Endothelial cell of umbilical vein (primary cell): ENCODE measurements at regions not wholly inside any gene's neighbourhood (a gene's known extent, or its start where the extent isn't known, plus 50 kb on each side); places are given as distances from the start of the nearest gene placed in this dataset.

ENCODE experiments used
- EZH2 ChIP-seq: IDR thresholded peaks from 2 replicates; pipeline ENCODE4 v1.6.1; 2012; ENCODE audit warnings: borderline replicate concordance, low read depth, mild to moderate bottlenecking, moderate library complexity, low read length, inconsistent platforms; ENCODE audit not compliant: severe bottlenecking
- FOS ChIP-seq: IDR thresholded peaks from 2 replicates; pipeline ENCODE4 v1.6.1; 2011; ENCODE audit warnings: mild to moderate bottlenecking, low read length, moderate library complexity, borderline replicate concordance; ENCODE audit not compliant: insufficient read depth
- MYC ChIP-seq: IDR thresholded peaks from one replicate; pipeline ENCODE4 v1.6.1; 2011; ENCODE audit warnings: mild to moderate bottlenecking, low read depth, low read length
- POLR2A ChIP-seq: IDR thresholded peaks from 2 replicates; pipeline ENCODE4 v1.6.1; 2012; ENCODE audit warnings: low read depth, mild to moderate bottlenecking, control low read depth, low read length
- POLR2AphosphoS5 ChIP-seq: IDR thresholded peaks from 2 replicates; pipeline ENCODE4 v1.6.1; 2012; ENCODE audit warnings: low read depth, mild to moderate bottlenecking, control low read depth, low read length, moderate library complexity; ENCODE audit not compliant: insufficient read depth
- TF ChIP-seq, protein P1 (sequence below), 2 donors: IDR thresholded peaks; 1 replicate in 1 of 2; 2 replicates in 1 of 2; pipeline ENCODE4 v1.5.1; 2011; ENCODE audit warnings: low read length in 2 of 2, mild to moderate bottlenecking in 2 of 2, moderate library complexity in 2 of 2, control low read depth in 1 of 2, inconsistent platforms in 1 of 2, low read depth in 1 of 2; ENCODE audit not compliant: insufficient read depth in 1 of 2; ENCODE audit errors: extremely low read depth in 1 of 2

DNA sequence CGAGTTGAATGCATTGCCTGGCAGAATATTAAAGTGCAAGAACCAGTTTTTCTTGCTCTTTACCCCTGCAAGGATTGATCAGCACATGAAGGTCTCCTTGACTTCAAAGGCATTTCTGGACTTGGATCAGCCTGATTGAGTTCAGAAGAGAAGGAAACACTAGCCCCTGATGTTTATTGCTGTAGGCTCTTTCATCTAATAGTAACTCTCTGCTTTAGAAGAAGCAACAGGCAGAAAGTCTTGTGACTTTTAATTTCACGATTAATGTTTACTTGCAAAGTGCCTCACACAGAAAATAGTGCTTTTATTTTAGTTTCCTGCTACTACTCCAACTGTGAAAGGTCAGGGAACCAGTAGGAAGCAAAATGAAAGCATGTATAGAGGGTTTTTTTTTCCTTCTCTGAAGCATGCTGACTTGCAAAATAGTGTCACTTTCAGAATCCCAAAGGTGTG is 69.1 kb downstream of the PCDH7 start:
- TF ChIP-seq POLR2A (no peak), POLR2AphosphoS5 (no peak), EZH2 (no peak), MYC (no peak), FOS (no peak)
- TF ChIP-seq, protein P1, sequence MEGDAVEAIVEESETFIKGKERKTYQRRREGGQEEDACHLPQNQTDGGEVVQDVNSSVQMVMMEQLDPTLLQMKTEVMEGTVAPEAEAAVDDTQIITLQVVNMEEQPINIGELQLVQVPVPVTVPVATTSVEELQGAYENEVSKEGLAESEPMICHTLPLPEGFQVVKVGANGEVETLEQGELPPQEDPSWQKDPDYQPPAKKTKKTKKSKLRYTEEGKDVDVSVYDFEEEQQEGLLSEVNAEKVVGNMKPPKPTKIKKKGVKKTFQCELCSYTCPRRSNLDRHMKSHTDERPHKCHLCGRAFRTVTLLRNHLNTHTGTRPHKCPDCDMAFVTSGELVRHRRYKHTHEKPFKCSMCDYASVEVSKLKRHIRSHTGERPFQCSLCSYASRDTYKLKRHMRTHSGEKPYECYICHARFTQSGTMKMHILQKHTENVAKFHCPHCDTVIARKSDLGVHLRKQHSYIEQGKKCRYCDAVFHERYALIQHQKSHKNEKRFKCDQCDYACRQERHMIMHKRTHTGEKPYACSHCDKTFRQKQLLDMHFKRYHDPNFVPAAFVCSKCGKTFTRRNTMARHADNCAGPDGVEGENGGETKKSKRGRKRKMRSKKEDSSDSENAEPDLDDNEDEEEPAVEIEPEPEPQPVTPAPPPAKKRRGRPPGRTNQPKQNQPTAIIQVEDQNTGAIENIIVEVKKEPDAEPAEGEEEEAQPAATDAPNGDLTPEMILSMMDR (IDR thresholded peaks at IDR 0.05; ENCODE audit: extremely low read depth in 1 of 2, insufficient read depth in 1 of 2, low read depth in 1 of 2, low read length in 2 of 2): no peak
